Smooth muscle cell (in vitro differentiated cells): ENCODE measurements at regions not wholly inside any gene's neighbourhood (a gene's known extent, or its start where the extent isn't known, plus 50 kb on each side); places are given as distances from the start of the nearest gene placed in this dataset.

Experiments
- DNase-seq: peaks from one replicate; lab custom pipeline; 2025; ENCODE audit not compliant: unreplicated experiment; lab: John Stamatoyannopoulos, UW
- H2AFZ ChIP-seq: fragments of 200-600 bp; sonication (generic); 2 replicates; pipeline ENCODE4 v1.6.0; 2016; ENCODE audit warnings: antibody characterized with exemption, low read depth, mild to moderate bottlenecking
- H3F3A ChIP-seq: fragments of 200-600 bp; sonication (generic); 2 replicates; pipeline ENCODE4 v1.6.0; 2017; ENCODE audit warnings: antibody characterized with exemption, low read depth
- H3K27ac ChIP-seq: fragments of 200-600 bp; sonication (generic); 2 replicates; pipeline ENCODE4 v1.5.1; 2016; ENCODE audit warnings: low read depth, mild to moderate bottlenecking
- H3K27me3 ChIP-seq: fragments of 200-600 bp; sonication (generic); 2 replicates; pipeline ENCODE4 v1.6.1; 2016; ENCODE audit warnings: low read depth, mild to moderate bottlenecking
- H3K36me3 ChIP-seq: fragments of 200-600 bp; sonication (generic); 2 replicates; pipeline ENCODE4 v1.5.1; 2016; ENCODE audit warnings: low read depth
- H3K4me1 ChIP-seq: fragments of 200-600 bp; sonication (generic); 2 replicates; pipeline ENCODE4 v1.5.1; 2016; ENCODE audit warnings: low read depth
- H3K4me2 ChIP-seq: fragments of 200-600 bp; sonication (generic); 2 replicates; pipeline ENCODE4 v1.6.0; 2016; ENCODE audit warnings: mild to moderate bottlenecking
- H3K4me3 ChIP-seq: fragments of 200-600 bp; sonication (generic); 2 replicates; pipeline ENCODE4 v1.5.1; 2016; ENCODE audit warnings: mild to moderate bottlenecking
- H3K79me2 ChIP-seq: fragments of 200-600 bp; sonication (generic); 2 replicates; pipeline ENCODE4 v1.6.0; 2016; ENCODE audit warnings: low read depth, mild to moderate bottlenecking
- H3K9ac ChIP-seq: fragments of 200-600 bp; sonication (generic); 2 replicates; pipeline ENCODE4 v1.6.0; 2016; ENCODE audit warnings: low read depth
- H3K9me3 ChIP-seq: fragments of 200-600 bp; sonication (generic); replicated peaks from 2 replicates; pipeline ENCODE4 v1.5.1; 2016; ENCODE audit warnings: low read depth
- H4K20me1 ChIP-seq: fragments of 200-600 bp; sonication (generic); 2 replicates; pipeline ENCODE4 v1.6.0; 2016; ENCODE audit warnings: low read depth
- CTCF ChIP-seq: fragments of 200-600 bp; sonication (generic); IDR thresholded peaks from 2 replicates; pipeline ENCODE4 v1.5.1; 2017; ENCODE audit warnings: borderline replicate concordance, mild to moderate bottlenecking, antibody characterized with exemption; ENCODE audit not compliant: insufficient read depth, poor library complexity, severe bottlenecking
- WGBS: methylation state at CpG from one replicate; pipeline ENCODE4 v1.1.7; 2016; ENCODE audit warnings: low lambda C conversion rate; 5-methylcytosine and 5-hydroxymethylcytosine counted together

GRCh38 chr17:13320046-13320785, 281.5 kb downstream of the HS3ST3A1 start:
- no peak for DNase-seq
- no peak overlapping the region for H3K9ac ChIP-seq
- H3F3A ChIP-seq = no peaks in the 10 kb centered on the region
- no peaks in the 10 kb centered on the region for H3K79me2 ChIP-seq
- H4K20me1 ChIP-seq = no peaks in the 10 kb centered on the region
- no peaks in the 10 kb centered on the region for H3K36me3 ChIP-seq
- no peak overlapping the region for H3K27ac ChIP-seq
- TF ChIP-seq CTCF = no peak
- no peak overlapping the region for H3K4me2 ChIP-seq
- 91% methylated on average over 5 of the region's 5 CpGs for WGBS
- H3K4me3 ChIP-seq = no peak overlapping the region
- no peaks in the 10 kb centered on the region for H3K27me3 ChIP-seq
- H3K9me3 ChIP-seq = no peaks in the 10 kb centered on the region
- no peaks in the 10 kb centered on the region for H3K4me1 ChIP-seq
- H2AFZ ChIP-seq = no peak overlapping the region

- no peak for DNase-seq
- H3K79me2 ChIP-seq = no peaks in the 10 kb centered on the region
- no peaks in the 10 kb centered on the region for H3K27me3 ChIP-seq
- H3K9ac ChIP-seq = no peak overlapping the region
- no peaks in the 10 kb centered on the region for H4K20me1 ChIP-seq
- H3K9me3 ChIP-seq = no peaks in the 10 kb centered on the region
- no peaks in the 10 kb centered on the region for H3F3A ChIP-seq
- H2AFZ ChIP-seq = no peak overlapping the region
- H3K27ac ChIP-seq = no peak overlapping the region
- H3K4me3 ChIP-seq = no peak overlapping the region
- TF ChIP-seq CTCF = no peak
- 100% methylated on average over 1 of the region's 1 CpG for WGBS
- peaks cover 3% of the 10 kb centered on the region for H3K4me1 ChIP-seq
- H3K4me2 ChIP-seq = no peak overlapping the region
- H3K36me3 ChIP-seq = no peaks in the 10 kb centered on the region
Observed at GRCh38 chr17:13316657-13317056, 285.1 kb downstream of the HS3ST3A1 start.

GRCh38 chr17:13311306-13311705, 290.4 kb downstream of the HS3ST3A1 start:
- no peaks in the 10 kb centered on the region for H3K27me3 ChIP-seq
- H3K79me2 ChIP-seq = no peaks in the 10 kb centered on the region
- H3K4me3 ChIP-seq = no peak overlapping the region
- H3F3A ChIP-seq = no peaks in the 10 kb centered on the region
- WGBS = 86% methylated on average over 1 of the region's 1 CpG
- no peak overlapping the region for H3K9ac ChIP-seq
- H2AFZ ChIP-seq = no peak overlapping the region
- H3K9me3 ChIP-seq = no peaks in the 10 kb centered on the region
- peaks cover 3% of the 10 kb centered on the region for H3K4me1 ChIP-seq
- DNase-seq = no peak
- no peak overlapping the region for H3K27ac ChIP-seq
- no peak for TF ChIP-seq CTCF
- no peaks in the 10 kb centered on the region for H4K20me1 ChIP-seq
- no peak overlapping the region for H3K4me2 ChIP-seq
- no peaks in the 10 kb centered on the region for H3K36me3 ChIP-seq

GRCh38 chr17:13310858-13311257, 290.9 kb downstream of the HS3ST3A1 start:
- 0% methylated on average over 2 of the region's 2 CpGs for WGBS
- TF ChIP-seq CTCF = no peak
- H3K4me2 ChIP-seq = no peak overlapping the region

More at GRCh38 chr17:13310858-13311257, 290.9 kb downstream of the HS3ST3A1 start:
- H3K9ac ChIP-seq = no peak overlapping the region
- H3K79me2 ChIP-seq = no peaks in the 10 kb centered on the region
- no peak overlapping the region for H3K27ac ChIP-seq
- H2AFZ ChIP-seq = no peak overlapping the region
- no peak for DNase-seq
- H3K36me3 ChIP-seq = no peaks in the 10 kb centered on the region
- no peak overlapping the region for H3K4me3 ChIP-seq
- peaks cover 3% of the 10 kb centered on the region for H3K4me1 ChIP-seq
- H4K20me1 ChIP-seq = no peaks in the 10 kb centered on the region
- no peaks in the 10 kb centered on the region for H3F3A ChIP-seq
- H3K27me3 ChIP-seq = no peaks in the 10 kb centered on the region
- H3K9me3 ChIP-seq = no peaks in the 10 kb centered on the region
